Esophagus squamous epithelium (tissue), 4 donors: ENCODE measurements at regions not wholly inside any gene's neighbourhood (a gene's known extent, or its start where the extent isn't known, plus 50 kb on each side); places are given as distances from the start of the nearest gene placed in this dataset.

Experiments
- CTCF ChIP-seq, 6 experiments: fragments of 450-650 bp in 4 of 6; fragments of 200-600 bp in 2 of 6; sonication (generic) in 2 of 6; IDR thresholded peaks; one replicate each; pipeline ENCODE4 v1.5.1; 2016 to 2019; ENCODE audit warnings: antibody characterized with exemption in 6 of 6, mild to moderate bottlenecking in 4 of 6, moderate library complexity in 4 of 6
- POLR2A ChIP-seq, 4 donors: fragments of 450-650 bp; IDR thresholded peaks; one replicate each; pipeline ENCODE4 v1.6.1; 2017; ENCODE audit warnings: antibody characterized with exemption in 4 of 4, mild to moderate bottlenecking in 4 of 4, moderate library complexity in 3 of 4

GRCh38 chr16:55120408-55120807, 189.7 kb downstream of the IRX5 start:
- TF ChIP-seq CTCF (IDR thresholded peaks at IDR 0.05) (no peak), POLR2A (IDR thresholded peaks at IDR 0.05) (no peak)
